ENCODE measurements at regions not wholly inside any gene's neighbourhood (a gene's known extent, or its start where the extent isn't known, plus 50 kb on each side); places are given as distances from the start of the nearest gene placed in this dataset.
"Not testable (repeated sequence)": the region's sequence is repeated elsewhere in the genome, so short reads cannot be mapped to it uniquely, and the experiment has no call there.

GRCh38 chr10:84943541-84943940 lies 615.2 kb downstream of the CCSER2 start:
- no peak for DNase-seq

GRCh38 chr10:84944187-84944586 lies 615.8 kb downstream of the CCSER2 start:
- DNase-seq = no peak

GRCh38 chr10:84945791-84946190 lies 617.4 kb downstream of the CCSER2 start:
- no peak for DNase-seq

- DNase-seq = no peak
Measured at GRCh38 chr10:84946904-84947303, 618.5 kb downstream of the CCSER2 start.

- DNase-seq = no peak
Measured at GRCh38 chr10:84948644-84949043, 620.3 kb downstream of the CCSER2 start.

GRCh38 chr10:84951616-84952015 lies 623.2 kb downstream of the CCSER2 start:
- DNase-seq = no peak

GRCh38 chr10:84957427-84957826 lies 629.0 kb downstream of the CCSER2 start:
- DNase-seq = no peak

GRCh38 chr10:84965468-84965867 lies 637.1 kb downstream of the CCSER2 start:
- peak; percentile 63 for DNase-seq

- DNase-seq = no peak
Measured at GRCh38 chr10:84966708-84967441, 638.5 kb downstream of the CCSER2 start.

GRCh38 chr10:84969297-84969696 lies 640.9 kb downstream of the CCSER2 start:
- not testable (repeated sequence) for DNase-seq

- DNase-seq = no peak
Measured at GRCh38 chr10:84987039-84987438, 658.6 kb downstream of the CCSER2 start.

- no peak for DNase-seq
Measured at GRCh38 chr10:84988011-84988410, 659.6 kb downstream of the CCSER2 start.

GRCh38 chr10:84990713-84991112 lies 662.3 kb downstream of the CCSER2 start:
- no peak for DNase-seq

- DNase-seq = peak; percentile 8
Measured at GRCh38 chr10:84991301-84991700, 662.9 kb downstream of the CCSER2 start.

- no peak for DNase-seq
Measured at GRCh38 chr10:84993251-84994035, 665.1 kb downstream of the CCSER2 start.

- no peak for DNase-seq
Measured at GRCh38 chr10:84994722-84995121, 666.3 kb downstream of the CCSER2 start.

GRCh38 chr10:84996580-84996979 lies 668.2 kb downstream of the CCSER2 start:
- DNase-seq = no peak

- no peak for DNase-seq
Measured at GRCh38 chr10:84997870-84998269, 669.5 kb downstream of the CCSER2 start.

- no peak for DNase-seq
Measured at GRCh38 chr10:84999929-85000328, 671.5 kb downstream of the CCSER2 start.

GRCh38 chr10:85003083-85003482 lies 674.7 kb downstream of the CCSER2 start:
- DNase-seq = no peak

GRCh38 chr10:85008488-85009184 lies 680.2 kb downstream of the CCSER2 start:
- no peak for DNase-seq

- DNase-seq = no peak
Measured at GRCh38 chr10:85012305-85012704, 683.9 kb downstream of the CCSER2 start.

- no peak for DNase-seq
Measured at GRCh38 chr10:85026878-85027467, 698.6 kb downstream of the CCSER2 start.
